ENCODE measurements at regions not wholly inside any gene's neighbourhood (a gene's known extent, or its start where the extent isn't known, plus 50 kb on each side); places are given as distances from the start of the nearest gene placed in this dataset.

- TF ChIP-seq CTCF (conservative IDR thresholded peaks at IDR 0.05) (no peak), ZFX (IDR thresholded peaks at IDR 0.05) (no peak)
These were observed 448.4 kb upstream of the GCFC2 start for GRCh38 chr2:76159042-76159648.

All from C4-2B (cell line).